ENCODE measurements at regions not wholly inside any gene's neighbourhood (a gene's known extent, or its start where the extent isn't known, plus 50 kb on each side); places are given as distances from the start of the nearest gene placed in this dataset.
A peak's percentile ranks its signal among the peaks of the same experiment; 100 is the strongest.

- Mint-ChIP-seq H3K4me1 (peaks cover 26% of the 10 kb centered on the region), H3K27me3 (no peaks in the 10 kb centered on the region), H3K27ac (no peak overlapping the region)
Measured at GRCh38 chr9:105129731-105130130, 114.7 kb upstream of the SLC44A1 start.

DNA sequence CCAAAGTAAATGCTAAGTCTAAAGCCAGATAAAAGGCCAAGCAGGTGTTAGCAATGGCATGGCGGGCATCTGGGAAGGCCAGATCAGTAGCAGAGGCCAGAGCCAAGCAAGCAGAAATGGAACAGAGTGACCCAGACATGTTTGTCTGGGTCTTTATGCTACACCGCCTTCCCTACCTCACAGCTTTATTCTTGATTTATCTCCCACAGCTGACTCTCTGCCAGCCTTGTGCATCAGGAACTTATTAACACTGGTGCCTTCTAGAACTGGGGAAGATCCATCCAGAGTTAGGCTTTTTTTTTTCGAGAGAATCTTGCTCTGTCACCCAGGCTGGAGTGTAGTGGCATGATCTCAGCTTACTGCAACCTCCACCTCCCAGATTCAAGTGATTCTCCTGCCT, 112.5 kb upstream of the SLC44A1 start:
- no peak for ATAC-seq
- Mint-ChIP-seq H3K4me3 (no peak overlapping the region), H3K36me3 (no peaks in the 10 kb centered on the region), H3K4me1 (peaks cover 23% of the 10 kb centered on the region), H3K27me3 (no peaks in the 10 kb centered on the region), H3K9me3 (no peaks in the 10 kb centered on the region), H3K27ac (no peak overlapping the region)

More at GRCh38 chr9:105129731-105130130, 114.7 kb upstream of the SLC44A1 start:
- no peaks in the 10 kb centered on the region for H3K36me3 Mint-ChIP-seq
- no peaks in the 10 kb centered on the region for H3K9me3 Mint-ChIP-seq
- H3K4me3 Mint-ChIP-seq: no peak overlapping the region
- no peak for ATAC-seq

DNA sequence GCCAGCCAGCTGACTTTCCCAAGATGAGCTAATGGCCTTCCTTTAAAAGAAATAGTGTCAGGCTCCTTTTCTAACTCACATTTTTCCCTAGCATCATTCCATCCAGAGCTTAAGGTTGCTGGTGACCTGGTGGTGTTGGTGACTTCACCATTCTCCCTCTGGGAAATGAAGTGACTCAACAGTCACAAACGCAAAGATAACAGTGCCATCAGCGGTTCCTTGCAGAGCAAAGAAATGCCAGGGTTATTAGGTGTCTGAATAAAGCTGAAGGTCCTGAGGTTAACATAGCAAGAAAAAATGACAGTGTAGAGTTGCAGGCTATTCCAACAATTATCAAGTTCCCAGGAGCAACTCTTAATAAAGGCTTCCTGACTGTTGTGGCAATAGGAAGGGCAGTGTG, 111.8 kb upstream of the SLC44A1 start:
- Mint-ChIP-seq H3K27me3 (no peaks in the 10 kb centered on the region), H3K4me1 (peaks cover 16% of the 10 kb centered on the region), H3K4me3 (no peak overlapping the region), H3K9me3 (no peaks in the 10 kb centered on the region), H3K36me3 (no peaks in the 10 kb centered on the region), H3K27ac (no peak overlapping the region)
- no peak for ATAC-seq

GRCh38 chr9:105138306-105138801, 106.1 kb upstream of the SLC44A1 start:
- peaks cover 12% of the 10 kb centered on the region for H3K4me1 Mint-ChIP-seq
- peaks cover 2% of the 10 kb centered on the region for H3K27me3 Mint-ChIP-seq
- no peak overlapping the region for H3K4me3 Mint-ChIP-seq
- H3K36me3 Mint-ChIP-seq: no peaks in the 10 kb centered on the region
- no peak for ATAC-seq
- H3K27ac Mint-ChIP-seq: no peak overlapping the region
- no peaks in the 10 kb centered on the region for H3K9me3 Mint-ChIP-seq

GRCh38 chr9:105141146-105141975, 103.1 kb upstream of the SLC44A1 start:
- Mint-ChIP-seq H3K9me3 (no peaks in the 10 kb centered on the region), H3K27me3 (peaks cover 8% of the 10 kb centered on the region), H3K36me3 (no peaks in the 10 kb centered on the region), H3K4me1 (peaks cover 12% of the 10 kb centered on the region), H3K4me3 (no peak overlapping the region), H3K27ac (peak overlapping the region; percentile 11)
- peak; percentile 80 for ATAC-seq

- Mint-ChIP-seq H3K27me3 (peaks cover 8% of the 10 kb centered on the region), H3K4me3 (no peak overlapping the region), H3K27ac (peak overlapping the region; percentile 11), H3K9me3 (no peaks in the 10 kb centered on the region), H3K4me1 (peaks cover 12% of the 10 kb centered on the region), H3K36me3 (no peaks in the 10 kb centered on the region)
- ATAC-seq: no peak
Measured at GRCh38 chr9:105141976-105142250, 102.5 kb upstream of the SLC44A1 start.

GRCh38 chr9:105142406-105143135, 101.9 kb upstream of the SLC44A1 start:
- no peak overlapping the region for H3K27ac Mint-ChIP-seq
- peaks cover 12% of the 10 kb centered on the region for H3K4me1 Mint-ChIP-seq
- no peak overlapping the region for H3K4me3 Mint-ChIP-seq
- H3K36me3 Mint-ChIP-seq: no peaks in the 10 kb centered on the region
- H3K27me3 Mint-ChIP-seq: peaks cover 8% of the 10 kb centered on the region
- ATAC-seq: no peak
- H3K9me3 Mint-ChIP-seq: no peaks in the 10 kb centered on the region

- Mint-ChIP-seq H3K9me3 (no peaks in the 10 kb centered on the region), H3K4me1 (peaks cover 12% of the 10 kb centered on the region)
- no peak for ATAC-seq
Measured at GRCh38 chr9:105143136-105143430, 101.4 kb upstream of the SLC44A1 start.

DNA sequence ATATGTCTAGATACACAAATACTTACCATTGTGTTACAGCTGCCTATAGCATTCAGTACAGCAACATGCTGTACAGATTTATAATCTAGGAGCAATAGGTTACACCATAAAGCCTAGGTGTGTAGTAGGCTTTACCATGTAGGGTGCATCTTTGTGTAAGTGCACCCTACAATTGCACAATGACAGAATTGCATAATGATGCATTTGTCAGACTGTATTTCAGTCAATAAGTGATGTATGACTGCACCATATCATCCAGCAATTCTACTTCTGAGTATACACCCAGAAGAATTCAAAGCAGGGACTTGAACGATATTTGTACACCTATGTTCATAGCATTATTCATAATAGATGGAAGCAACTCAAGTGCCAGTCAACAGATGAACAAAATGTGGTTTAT, 100.4 kb upstream of the SLC44A1 start:
- Mint-ChIP-seq H3K4me1 (peaks cover 7% of the 10 kb centered on the region), H3K9me3 (no peaks in the 10 kb centered on the region), H3K4me3 (no peak overlapping the region), H3K27ac (no peak overlapping the region), H3K27me3 (peaks cover 8% of the 10 kb centered on the region), H3K36me3 (no peaks in the 10 kb centered on the region)
- ATAC-seq: no peak

More at GRCh38 chr9:105143136-105143430, 101.4 kb upstream of the SLC44A1 start:
- Mint-ChIP-seq H3K36me3 (no peaks in the 10 kb centered on the region), H3K27ac (no peak overlapping the region), H3K27me3 (peaks cover 8% of the 10 kb centered on the region), H3K4me3 (no peak overlapping the region)

DNA sequence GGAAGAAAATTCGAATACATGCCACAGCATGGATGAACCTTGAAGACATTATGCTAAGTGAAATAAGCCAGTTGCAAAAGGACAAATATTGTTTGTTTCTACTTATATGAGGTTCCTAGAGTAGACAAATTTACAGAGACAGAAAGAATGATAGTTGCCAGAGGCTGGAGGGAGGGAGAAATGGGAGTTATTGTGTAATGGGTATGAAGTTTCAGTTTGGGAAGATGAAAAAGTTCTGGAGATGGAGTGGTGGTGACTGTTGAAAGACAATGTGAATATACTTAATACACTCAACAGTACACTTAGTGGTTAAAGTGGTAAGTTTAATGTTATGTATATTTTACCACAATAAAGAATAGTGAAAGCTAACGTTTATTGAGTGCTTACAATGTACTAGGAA, 99.6 kb upstream of the SLC44A1 start:
- ATAC-seq: no peak

DNA sequence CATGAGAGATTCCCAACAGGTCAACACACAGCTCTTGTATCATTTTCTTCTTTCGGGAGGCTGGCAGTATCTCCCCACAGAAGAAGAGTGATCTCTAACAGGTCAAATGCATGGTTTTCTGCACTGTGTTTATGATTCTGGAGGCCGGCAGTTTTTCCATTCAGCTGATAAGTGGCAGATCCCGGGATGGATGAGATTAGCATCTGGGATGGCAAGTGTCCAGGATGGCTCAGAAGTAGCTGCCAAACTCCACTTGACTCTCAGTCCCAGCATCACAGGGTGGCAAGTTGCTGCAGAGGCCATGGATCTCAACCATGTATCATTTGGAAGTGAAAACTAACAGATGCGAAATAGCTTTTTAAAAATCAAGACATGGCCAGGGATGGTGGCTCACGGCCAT, 97.8 kb upstream of the SLC44A1 start:
- Mint-ChIP-seq H3K4me1 (peaks cover 11% of the 10 kb centered on the region), H3K27ac (no peak overlapping the region), H3K9me3 (no peaks in the 10 kb centered on the region), H3K27me3 (peaks cover 8% of the 10 kb centered on the region), H3K4me3 (no peak overlapping the region), H3K36me3 (no peaks in the 10 kb centered on the region)
- ATAC-seq: no peak

More for the DNA sequence above, 99.6 kb upstream of the SLC44A1 start:
- Mint-ChIP-seq H3K36me3 (no peaks in the 10 kb centered on the region), H3K9me3 (no peaks in the 10 kb centered on the region), H3K4me1 (peaks cover 7% of the 10 kb centered on the region), H3K27ac (no peak overlapping the region), H3K27me3 (peaks cover 8% of the 10 kb centered on the region), H3K4me3 (no peak overlapping the region)

DNA sequence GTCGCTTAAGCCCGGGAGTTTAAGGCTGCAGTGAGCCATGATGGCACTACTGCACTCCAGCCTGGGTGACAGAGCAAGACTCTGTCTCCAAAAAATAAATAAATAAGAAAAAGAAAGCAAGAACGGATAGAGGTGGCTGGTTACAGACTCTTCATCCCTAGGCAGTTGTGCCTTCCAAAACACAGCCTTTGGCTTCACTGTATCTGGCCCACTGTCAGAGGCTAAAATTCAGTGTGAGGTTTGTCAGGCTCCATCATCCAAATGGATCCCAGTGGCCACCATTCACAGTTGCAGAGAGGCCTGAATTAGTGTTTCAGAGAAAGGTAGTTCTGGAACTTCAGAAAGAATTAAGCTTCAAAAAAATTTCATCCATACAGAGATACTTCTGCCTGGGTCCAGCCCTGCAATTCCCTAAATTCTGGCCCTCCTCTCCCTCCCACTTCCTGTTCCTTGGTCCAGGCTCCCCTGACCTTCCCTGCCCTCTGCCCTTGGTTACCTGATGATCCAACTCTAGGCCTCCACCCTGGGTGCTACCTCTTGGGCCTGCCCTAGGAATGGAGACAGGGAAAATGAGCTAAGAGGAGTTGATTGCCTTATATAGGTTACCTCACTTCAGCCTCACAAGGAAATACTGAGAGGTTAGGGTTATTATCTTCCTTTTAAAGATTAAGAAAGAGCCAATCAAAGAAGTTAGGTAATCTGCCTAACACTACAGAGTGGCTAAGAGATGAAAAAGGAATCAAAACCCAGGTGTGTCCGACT, 97.2 kb upstream of the SLC44A1 start:
- Mint-ChIP-seq H3K27ac (no peak overlapping the region), H3K36me3 (no peaks in the 10 kb centered on the region), H3K9me3 (no peaks in the 10 kb centered on the region), H3K27me3 (peaks cover 8% of the 10 kb centered on the region), H3K4me1 (peaks cover 8% of the 10 kb centered on the region), H3K4me3 (no peak overlapping the region)
- ATAC-seq: no peak

- peaks cover 8% of the 10 kb centered on the region for H3K4me1 Mint-ChIP-seq
- no peak for ATAC-seq
- no peaks in the 10 kb centered on the region for H3K9me3 Mint-ChIP-seq
- H3K27me3 Mint-ChIP-seq: peaks cover 6% of the 10 kb centered on the region
- H3K4me3 Mint-ChIP-seq: no peak overlapping the region
- no peaks in the 10 kb centered on the region for H3K36me3 Mint-ChIP-seq
- H3K27ac Mint-ChIP-seq: no peak overlapping the region
Measured at GRCh38 chr9:105148328-105149006, 96.0 kb upstream of the SLC44A1 start.

DNA sequence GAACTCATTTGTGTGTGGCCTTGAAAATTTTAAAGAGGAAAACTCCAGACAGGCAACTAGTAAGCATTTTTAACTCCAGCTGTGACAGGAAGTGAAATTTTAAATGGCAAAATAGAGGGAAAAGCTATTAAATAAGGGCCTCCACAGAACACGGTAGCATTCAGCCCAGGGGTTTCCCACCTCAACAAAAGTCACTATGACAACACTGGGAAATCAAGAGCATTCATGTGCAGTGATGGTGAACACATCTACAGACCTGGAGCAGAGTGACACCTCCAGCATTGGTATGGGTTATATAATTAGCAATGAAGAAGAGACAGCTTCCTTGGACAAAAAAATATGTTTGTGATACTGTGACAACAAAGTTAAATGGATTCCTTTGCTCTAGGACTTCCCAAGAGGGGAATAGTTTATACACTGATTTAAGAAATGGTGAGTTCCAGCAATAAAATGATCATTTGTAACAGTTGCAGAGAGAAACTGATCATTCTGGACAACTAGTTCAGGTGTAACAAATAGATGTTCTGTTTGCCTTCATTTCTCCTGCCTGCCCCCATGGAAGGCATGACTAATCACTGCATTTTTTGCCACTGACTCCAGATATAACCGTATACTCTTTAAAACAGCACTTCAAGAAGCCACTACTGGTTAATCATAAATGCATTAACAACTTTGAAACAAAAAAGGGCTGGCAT, 93.3 kb upstream of the SLC44A1 start:
- no peaks in the 10 kb centered on the region for H3K27me3 Mint-ChIP-seq
- no peaks in the 10 kb centered on the region for H3K9me3 Mint-ChIP-seq
- no peaks in the 10 kb centered on the region for H3K36me3 Mint-ChIP-seq
- ATAC-seq: peak; percentile 53
- H3K27ac Mint-ChIP-seq: no peak overlapping the region
- peaks cover 8% of the 10 kb centered on the region for H3K4me1 Mint-ChIP-seq
- no peak overlapping the region for H3K4me3 Mint-ChIP-seq

DNA sequence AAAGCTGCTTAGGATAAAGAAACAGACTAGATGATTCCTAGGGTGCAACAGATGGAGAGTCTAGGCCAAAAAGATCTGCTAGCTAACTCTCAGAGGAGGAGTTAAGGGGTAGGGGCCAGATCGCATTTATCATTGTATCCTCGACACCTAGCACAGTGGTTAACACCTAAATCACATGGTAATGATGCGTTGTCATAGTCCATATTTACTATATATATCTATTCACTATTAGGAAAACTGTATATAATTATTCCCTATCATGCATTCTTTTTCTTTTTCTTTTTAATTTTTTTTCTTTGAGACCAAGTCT, 92.8 kb upstream of the SLC44A1 start:
- Mint-ChIP-seq H3K36me3 (no peaks in the 10 kb centered on the region), H3K4me3 (no peak overlapping the region), H3K9me3 (no peaks in the 10 kb centered on the region), H3K27ac (no peak overlapping the region), H3K27me3 (no peaks in the 10 kb centered on the region), H3K4me1 (peaks cover 8% of the 10 kb centered on the region)
- no peak for ATAC-seq

All from stimulated activated memory B cell treated with anti-CD40 and anti-IgM and Interleukin-4, amounts not matched to agents 10 μg/mL and 1 μg/mL and 100 μg/mL, for 72 hours (primary cell).